Prostate gland (tissue), 2 donors: ENCODE measurements at regions not wholly inside any gene's neighbourhood (a gene's known extent, or its start where the extent isn't known, plus 50 kb on each side); places are given as distances from the start of the nearest gene placed in this dataset.

Experiments used
- DNase-seq: peaks from one replicate; pipeline ENCODE4 v3.0.0-alpha.2; 2019; ENCODE audit warnings: low spot score
- H3K27ac ChIP-seq, 2 donors: fragments of 200-600 bp; sonication (generic); 2 replicates each; pipeline ENCODE4 v1.5.1; 2017 to 2019
- H3K27me3 ChIP-seq: fragments of 200-600 bp; sonication (generic); replicated peaks from 2 replicates; pipeline ENCODE4 v1.5.1; 2019; ENCODE audit not compliant: insufficient read depth
- H3K36me3 ChIP-seq, 2 donors: fragments of 200-600 bp; sonication (generic); 1 replicate in 1 of 2; 2 replicates in 1 of 2; pipeline versions ENCODE4 v1.5.1 to v1.8.1; 2017 to 2019
- H3K4me1 ChIP-seq: fragments of 200-600 bp; sonication (generic); replicated peaks from 2 replicates; pipeline ENCODE4 v1.5.1; 2019
- H3K4me3 ChIP-seq, 2 donors: fragments of 200-600 bp; sonication (generic); 2 replicates each; pipeline ENCODE4 v1.5.1; 2017 to 2019
- H3K9me3 ChIP-seq: fragments of 200-600 bp; sonication (generic); 2 replicates; pipeline ENCODE4 v1.5.1; 2017
- CTCF ChIP-seq, 4 experiments: fragments of 200-600 bp in 2 of 4; fragments of 450-650 bp in 2 of 4; sonication (generic) in 2 of 4; IDR thresholded peaks; 1 replicate in 3 of 4; 2 replicates in 1 of 4; pipeline ENCODE4 v1.5.1; 2016 to 2019; ENCODE audit warnings: antibody characterized with exemption in 4 of 4, mild to moderate bottlenecking in 2 of 4, moderate library complexity in 2 of 4
- POLR2A ChIP-seq: fragments of 450-650 bp; IDR thresholded peaks from one replicate; pipeline ENCODE4 v1.6.1; 2016; ENCODE audit warnings: antibody characterized with exemption, mild to moderate bottlenecking
- POLR2AphosphoS5 ChIP-seq: sonication (generic); formaldehyde crosslinking; IDR thresholded peaks from one replicate; pipeline ENCODE4 v1.6.1; 2017; ENCODE audit warnings: antibody characterized with exemption
- WGBS: methylation state at CpG from one replicate; pipeline ENCODE4 v1.1.5; 2018; 5-methylcytosine and 5-hydroxymethylcytosine counted together
- intact Hi-C: fragments of 100-400 bp; cut with DNase I; formaldehyde crosslinking; loops from one replicate; pipeline ENCODE4 v1.14.2; 2022

GRCh38 chr4:11073621-11074051 lies 355.1 kb downstream of the HS3ST1 start:
- DNase-seq, result no peak
- H3K27ac ChIP-seq, result no peak overlapping the region
- H3K36me3 ChIP-seq, result no peaks in the 10 kb centered on the region
- no peaks in the 10 kb centered on the region for H3K27me3 ChIP-seq
- WGBS, result 90% methylated on average over 6 of the region's 6 CpGs
- no peak for TF ChIP-seq CTCF (IDR thresholded peaks at IDR 0.05)
- no peak for TF ChIP-seq POLR2AphosphoS5
- no peak for TF ChIP-seq POLR2A
- no peaks in the 10 kb centered on the region for H3K4me1 ChIP-seq
- no peak overlapping the region for H3K4me3 ChIP-seq
- intact Hi-C loops, result no loop called here
- H3K9me3 ChIP-seq, result no peaks in the 10 kb centered on the region

- Histone ChIP-seq H3K4me1 (no peaks in the 10 kb centered on the region), H3K9me3 (no peaks in the 10 kb centered on the region), H3K36me3 (no peaks in the 10 kb centered on the region), H3K27ac (no peak overlapping the region), H3K27me3 (no peaks in the 10 kb centered on the region), H3K4me3 (no peak overlapping the region)
- no peak for TF ChIP-seq POLR2A
- TF ChIP-seq CTCF (IDR thresholded peaks at IDR 0.05), result no peak
- TF ChIP-seq POLR2AphosphoS5, result no peak
- WGBS, result 83% methylated on average over 8 of the region's 8 CpGs
- DNase-seq, result no peak
- intact Hi-C loops, result no loop called here
Observed at GRCh38 chr4:11072999-11073398, 355.7 kb downstream of the HS3ST1 start.

- TF ChIP-seq POLR2A (no peak), POLR2AphosphoS5 (no peak), CTCF (IDR thresholded peaks at IDR 0.05) (no peak)
- H3K36me3 ChIP-seq, result no peaks in the 10 kb centered on the region
- no peak overlapping the region for H3K27ac ChIP-seq
- no peak for DNase-seq
- no peaks in the 10 kb centered on the region for H3K4me1 ChIP-seq
- intact Hi-C loops, result no loop called here
- no peak overlapping the region for H3K4me3 ChIP-seq
- no peaks in the 10 kb centered on the region for H3K27me3 ChIP-seq
- no peaks in the 10 kb centered on the region for H3K9me3 ChIP-seq
- WGBS, result 97% methylated on average over 5 of the region's 5 CpGs
Observed at GRCh38 chr4:11072463-11072862, 356.2 kb downstream of the HS3ST1 start.

- TF ChIP-seq CTCF (IDR thresholded peaks at IDR 0.05), result no peak
- TF ChIP-seq POLR2A, result no peak
- TF ChIP-seq POLR2AphosphoS5, result no peak
- H3K27ac ChIP-seq, result no peak overlapping the region
- no peak overlapping the region for H3K4me3 ChIP-seq
- no peaks in the 10 kb centered on the region for H3K9me3 ChIP-seq
- intact Hi-C loops, result no loop called here
- 79% methylated on average over 4 of the region's 4 CpGs for WGBS
- H3K4me1 ChIP-seq, result no peaks in the 10 kb centered on the region
- H3K36me3 ChIP-seq, result no peaks in the 10 kb centered on the region
- H3K27me3 ChIP-seq, result no peaks in the 10 kb centered on the region
- DNase-seq, result no peak
Observed at GRCh38 chr4:11070813-11071212, 357.9 kb downstream of the HS3ST1 start.

- H3K27ac ChIP-seq, result no peak overlapping the region
- H3K4me3 ChIP-seq, result no peak overlapping the region
- TF ChIP-seq POLR2A, result no peak
- TF ChIP-seq CTCF (IDR thresholded peaks at IDR 0.05), result no peak
- no peak for TF ChIP-seq POLR2AphosphoS5
- intact Hi-C loops, result no loop called here
- no peaks in the 10 kb centered on the region for H3K9me3 ChIP-seq
- no peaks in the 10 kb centered on the region for H3K4me1 ChIP-seq
- H3K27me3 ChIP-seq, result no peaks in the 10 kb centered on the region
- WGBS, result 50% methylated on average over 2 of the region's 2 CpGs
- no peak for DNase-seq
- no peaks in the 10 kb centered on the region for H3K36me3 ChIP-seq
Observed at GRCh38 chr4:11069581-11070211, 359.0 kb downstream of the HS3ST1 start.
